ENCODE measurements at regions not wholly inside any gene's neighbourhood (a gene's known extent, or its start where the extent isn't known, plus 50 kb on each side); places are given as distances from the start of the nearest gene placed in this dataset.

- TF ChIP-seq POLR2A (IDR thresholded peaks at IDR 0.05; ENCODE audit: insufficient read depth in 1 of 2, low read depth in 2 of 2, low read length in 2 of 2) (no peak), NFKB2 (CRISPR knock-in tag; IDR thresholded peaks at IDR 0.05; ENCODE audit: borderline replicate concordance) (no peak), PAX8 (CRISPR knock-in tag; IDR thresholded peaks at IDR 0.05; ENCODE audit: borderline replicate concordance) (no peak), UBTF (CRISPR knock-in tag; IDR thresholded peaks at IDR 0.05) (no peak), TFDP1 (CRISPR knock-in tag; IDR thresholded peaks at IDR 0.05; ENCODE audit: borderline replicate concordance) (no peak), JUN (CRISPR knock-in tag; IDR thresholded peaks at IDR 0.05) (no peak)
- TF ChIP-seq, protein P1, sequence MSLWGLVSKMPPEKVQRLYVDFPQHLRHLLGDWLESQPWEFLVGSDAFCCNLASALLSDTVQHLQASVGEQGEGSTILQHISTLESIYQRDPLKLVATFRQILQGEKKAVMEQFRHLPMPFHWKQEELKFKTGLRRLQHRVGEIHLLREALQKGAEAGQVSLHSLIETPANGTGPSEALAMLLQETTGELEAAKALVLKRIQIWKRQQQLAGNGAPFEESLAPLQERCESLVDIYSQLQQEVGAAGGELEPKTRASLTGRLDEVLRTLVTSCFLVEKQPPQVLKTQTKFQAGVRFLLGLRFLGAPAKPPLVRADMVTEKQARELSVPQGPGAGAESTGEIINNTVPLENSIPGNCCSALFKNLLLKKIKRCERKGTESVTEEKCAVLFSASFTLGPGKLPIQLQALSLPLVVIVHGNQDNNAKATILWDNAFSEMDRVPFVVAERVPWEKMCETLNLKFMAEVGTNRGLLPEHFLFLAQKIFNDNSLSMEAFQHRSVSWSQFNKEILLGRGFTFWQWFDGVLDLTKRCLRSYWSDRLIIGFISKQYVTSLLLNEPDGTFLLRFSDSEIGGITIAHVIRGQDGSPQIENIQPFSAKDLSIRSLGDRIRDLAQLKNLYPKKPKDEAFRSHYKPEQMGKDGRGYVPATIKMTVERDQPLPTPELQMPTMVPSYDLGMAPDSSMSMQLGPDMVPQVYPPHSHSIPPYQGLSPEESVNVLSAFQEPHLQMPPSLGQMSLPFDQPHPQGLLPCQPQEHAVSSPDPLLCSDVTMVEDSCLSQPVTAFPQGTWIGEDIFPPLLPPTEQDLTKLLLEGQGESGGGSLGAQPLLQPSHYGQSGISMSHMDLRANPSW (CRISPR knock-in tag; IDR thresholded peaks at IDR 0.05; ENCODE audit: borderline replicate concordance), result no peak
These were observed 1351.9 kb downstream of the BRD1 start for GRCh38 chr22:48475661-48476345.

All from HepG2 (cell line).